ENCODE measurements at regions not wholly inside any gene's neighbourhood (a gene's known extent, or its start where the extent isn't known, plus 50 kb on each side); places are given as distances from the start of the nearest gene placed in this dataset.

DNA sequence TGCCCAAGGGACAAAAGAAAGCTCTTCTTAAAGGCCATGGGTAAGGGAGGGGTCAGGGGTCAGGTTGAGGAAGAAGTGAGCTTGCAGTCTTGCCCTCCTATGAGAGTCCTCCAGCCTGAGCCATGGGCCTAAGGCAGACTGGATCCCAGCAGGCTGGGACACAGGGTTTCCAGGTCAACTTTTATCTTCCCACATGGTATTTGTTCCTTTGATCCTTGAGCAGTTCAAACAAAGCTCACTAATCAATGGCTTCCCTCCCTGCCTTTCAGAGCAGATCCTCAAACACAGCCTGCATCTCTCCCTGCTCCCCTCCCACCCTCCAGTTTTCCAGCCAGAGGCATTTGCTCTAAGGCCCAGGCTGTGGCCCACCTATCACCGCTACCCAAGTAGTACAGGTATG lies 589.3 kb downstream of the INSC start (continued):
- no peak for TF ChIP-seq ZNF33B (CRISPR knock-in tag; IDR thresholded peaks at IDR 0.05)
- TF ChIP-seq, protein P1, sequence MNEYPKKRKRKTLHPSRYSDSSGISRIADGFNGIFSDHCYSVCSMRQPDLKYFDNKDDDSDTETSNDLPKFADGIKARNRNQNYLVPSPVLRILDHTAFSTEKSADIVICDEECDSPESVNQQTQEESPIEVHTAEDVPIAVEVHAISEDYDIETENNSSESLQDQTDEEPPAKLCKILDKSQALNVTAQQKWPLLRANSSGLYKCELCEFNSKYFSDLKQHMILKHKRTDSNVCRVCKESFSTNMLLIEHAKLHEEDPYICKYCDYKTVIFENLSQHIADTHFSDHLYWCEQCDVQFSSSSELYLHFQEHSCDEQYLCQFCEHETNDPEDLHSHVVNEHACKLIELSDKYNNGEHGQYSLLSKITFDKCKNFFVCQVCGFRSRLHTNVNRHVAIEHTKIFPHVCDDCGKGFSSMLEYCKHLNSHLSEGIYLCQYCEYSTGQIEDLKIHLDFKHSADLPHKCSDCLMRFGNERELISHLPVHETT (CRISPR knock-in tag; conservative IDR thresholded peaks at IDR 0.05), result no peak
- TF ChIP-seq, protein P2, sequence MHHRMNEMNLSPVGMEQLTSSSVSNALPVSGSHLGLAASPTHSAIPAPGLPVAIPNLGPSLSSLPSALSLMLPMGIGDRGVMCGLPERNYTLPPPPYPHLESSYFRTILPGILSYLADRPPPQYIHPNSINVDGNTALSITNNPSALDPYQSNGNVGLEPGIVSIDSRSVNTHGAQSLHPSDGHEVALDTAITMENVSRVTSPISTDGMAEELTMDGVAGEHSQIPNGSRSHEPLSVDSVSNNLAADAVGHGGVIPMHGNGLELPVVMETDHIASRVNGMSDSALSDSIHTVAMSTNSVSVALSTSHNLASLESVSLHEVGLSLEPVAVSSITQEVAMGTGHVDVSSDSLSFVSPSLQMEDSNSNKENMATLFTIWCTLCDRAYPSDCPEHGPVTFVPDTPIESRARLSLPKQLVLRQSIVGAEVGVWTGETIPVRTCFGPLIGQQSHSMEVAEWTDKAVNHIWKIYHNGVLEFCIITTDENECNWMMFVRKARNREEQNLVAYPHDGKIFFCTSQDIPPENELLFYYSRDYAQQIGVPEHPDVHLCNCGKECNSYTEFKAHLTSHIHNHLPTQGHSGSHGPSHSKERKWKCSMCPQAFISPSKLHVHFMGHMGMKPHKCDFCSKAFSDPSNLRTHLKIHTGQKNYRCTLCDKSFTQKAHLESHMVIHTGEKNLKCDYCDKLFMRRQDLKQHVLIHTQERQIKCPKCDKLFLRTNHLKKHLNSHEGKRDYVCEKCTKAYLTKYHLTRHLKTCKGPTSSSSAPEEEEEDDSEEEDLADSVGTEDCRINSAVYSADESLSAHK (CRISPR knock-in tag; IDR thresholded peaks at IDR 0.05; ENCODE audit: borderline replicate concordance), result no peak
- peak; percentile 76 for TF ChIP-seq TCF7 (IDR thresholded peaks at IDR 0.05; ENCODE audit: low read depth)
- TF ChIP-seq SOX13 (IDR thresholded peaks at IDR 0.05), result no peak
- peak in 1 of 2 experiments; percentile 59; a peak in 2 of 4 replicates for TF ChIP-seq SOX13 (CRISPR knock-in tag; conservative IDR thresholded peaks at IDR 0.05 in 1 of 2, IDR thresholded peaks at IDR 0.05 in 1 of 2)
- TF ChIP-seq ZNF292 (CRISPR knock-in tag; IDR thresholded peaks at IDR 0.05; ENCODE audit: borderline replicate concordance, low read depth), result peak; percentile 55; the same call in 1 of the 2 replicates
- no peak for TF ChIP-seq SCMH1 (CRISPR knock-in tag; IDR thresholded peaks at IDR 0.05; ENCODE audit: borderline replicate concordance)
- TF ChIP-seq ZSCAN25 (CRISPR knock-in tag; IDR thresholded peaks at IDR 0.05), result peak; percentile 73; the same call in 1 of the 2 replicates
- TF ChIP-seq ZNF451 (CRISPR knock-in tag; IDR thresholded peaks at IDR 0.05), result no peak
- peak; percentile 59; the same call in 1 of the 2 replicates for TF ChIP-seq ISL2 (CRISPR knock-in tag; IDR thresholded peaks at IDR 0.05)
- peak; percentile 36 to 61; a peak in 1 of 4 replicates for TF ChIP-seq NR2F1 (CRISPR knock-in tag; IDR thresholded peaks at IDR 0.05)
- TF ChIP-seq, protein P3, sequence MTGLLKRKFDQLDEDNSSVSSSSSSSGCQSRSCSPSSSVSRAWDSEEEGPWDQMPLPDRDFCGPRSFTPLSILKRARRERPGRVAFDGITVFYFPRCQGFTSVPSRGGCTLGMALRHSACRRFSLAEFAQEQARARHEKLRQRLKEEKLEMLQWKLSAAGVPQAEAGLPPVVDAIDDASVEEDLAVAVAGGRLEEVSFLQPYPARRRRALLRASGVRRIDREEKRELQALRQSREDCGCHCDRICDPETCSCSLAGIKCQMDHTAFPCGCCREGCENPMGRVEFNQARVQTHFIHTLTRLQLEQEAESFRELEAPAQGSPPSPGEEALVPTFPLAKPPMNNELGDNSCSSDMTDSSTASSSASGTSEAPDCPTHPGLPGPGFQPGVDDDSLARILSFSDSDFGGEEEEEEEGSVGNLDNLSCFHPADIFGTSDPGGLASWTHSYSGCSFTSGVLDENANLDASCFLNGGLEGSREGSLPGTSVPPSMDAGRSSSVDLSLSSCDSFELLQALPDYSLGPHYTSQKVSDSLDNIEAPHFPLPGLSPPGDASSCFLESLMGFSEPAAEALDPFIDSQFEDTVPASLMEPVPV (CRISPR knock-in tag; IDR thresholded peaks at IDR 0.05), result no peak
- no peak for TF ChIP-seq ZNF543 (CRISPR knock-in tag; IDR thresholded peaks at IDR 0.05)
- TF ChIP-seq ZNF547 (CRISPR knock-in tag; IDR thresholded peaks at IDR 0.05), result no peak
- TF ChIP-seq EZH2 (conservative IDR thresholded peaks at IDR 0.05; ENCODE audit: low read depth, low read length), result no peak
- TF ChIP-seq, protein P4, sequence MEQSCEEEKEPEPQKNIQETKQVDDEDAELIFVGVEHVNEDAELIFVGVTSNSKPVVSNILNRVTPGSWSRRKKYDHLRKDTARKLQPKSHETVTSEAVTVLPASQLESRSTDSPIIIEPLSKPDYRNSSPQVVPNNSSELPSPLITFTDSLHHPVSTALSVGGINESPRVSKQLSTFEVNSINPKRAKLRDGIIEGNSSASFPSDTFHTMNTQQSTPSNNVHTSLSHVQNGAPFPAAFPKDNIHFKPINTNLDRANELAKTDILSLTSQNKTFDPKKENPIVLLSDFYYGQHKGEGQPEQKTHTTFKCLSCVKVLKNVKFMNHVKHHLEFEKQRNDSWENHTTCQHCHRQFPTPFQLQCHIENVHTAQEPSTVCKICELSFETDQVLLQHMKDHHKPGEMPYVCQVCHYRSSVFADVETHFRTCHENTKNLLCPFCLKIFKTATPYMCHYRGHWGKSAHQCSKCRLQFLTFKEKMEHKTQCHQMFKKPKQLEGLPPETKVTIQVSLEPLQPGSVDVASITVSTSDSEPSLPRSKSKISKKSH (CRISPR knock-in tag; IDR thresholded peaks at IDR 0.05; ENCODE audit: borderline replicate concordance), result no peak
- TF ChIP-seq EP300 (IDR thresholded peaks at IDR 0.05; ENCODE audit: low read depth in 2 of 2, low read length in 2 of 2), result 0 out of 4 replicates have a peak, but pooled peaks of 1 of the 2 experiments have one; percentile 27
- TF ChIP-seq EP300 (CRISPR knock-in tag; IDR thresholded peaks at IDR 0.05; ENCODE audit: borderline replicate concordance), result no peak
- TF ChIP-seq, protein P5, sequence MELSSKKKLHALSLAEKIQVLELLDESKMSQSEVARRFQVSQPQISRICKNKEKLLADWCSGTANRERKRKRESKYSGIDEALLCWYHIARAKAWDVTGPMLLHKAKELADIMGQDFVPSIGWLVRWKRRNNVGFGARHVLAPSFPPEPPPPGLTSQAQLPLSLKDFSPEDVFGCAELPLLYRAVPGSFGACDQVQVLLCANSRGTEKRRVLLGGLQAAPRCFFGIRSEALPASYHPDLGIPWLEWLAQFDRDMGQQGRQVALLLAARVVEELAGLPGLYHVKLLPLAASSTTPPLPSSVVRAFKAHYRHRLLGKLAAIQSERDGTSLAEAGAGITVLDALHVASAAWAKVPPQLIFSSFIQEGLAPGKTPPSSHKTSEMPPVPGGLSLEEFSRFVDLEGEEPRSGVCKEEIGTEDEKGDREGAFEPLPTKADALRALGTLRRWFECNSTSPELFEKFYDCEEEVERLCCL (CRISPR knock-in tag; IDR thresholded peaks at IDR 0.05; ENCODE audit: borderline replicate concordance), result no peak
- TF ChIP-seq ZNF878 (CRISPR knock-in tag; IDR thresholded peaks at IDR 0.05), result no peak
- peak; percentile 66 for TF ChIP-seq SALL1 (CRISPR knock-in tag; IDR thresholded peaks at IDR 0.05)
- no peak for TF ChIP-seq NFIB (CRISPR knock-in tag; IDR thresholded peaks at IDR 0.05; ENCODE audit: borderline replicate concordance)
